M059J (cell line): ENCODE measurements at regions not wholly inside any gene's neighbourhood (a gene's known extent, or its start where the extent isn't known, plus 50 kb on each side); places are given as distances from the start of the nearest gene placed in this dataset.
"Not testable (repeated sequence)": the region's sequence is repeated elsewhere in the genome, so short reads cannot be mapped to it uniquely, and the experiment has no call there.

Experiments used
- DNase-seq: peaks from one replicate; pipeline ENCODE4 v3.0.0-alpha.2; 2012; ENCODE audit warnings: low read depth

- no peak for DNase-seq
Measured at GRCh38 chr6:112459758-112460304, 112.7 kb downstream of the RFPL4B start.

GRCh38 chr6:112464901-112465665 is 118.0 kb downstream of the RFPL4B start:
- peak; percentile 26 for DNase-seq

GRCh38 chr6:112466373-112467151 is 119.4 kb downstream of the RFPL4B start:
- peak; percentile 87 for DNase-seq

GRCh38 chr6:112468359-112468758 is 121.2 kb downstream of the RFPL4B start:
- DNase-seq = peak; percentile 91

GRCh38 chr6:112469306-112469705 is 122.2 kb downstream of the RFPL4B start:
- DNase-seq = no peak

DNA sequence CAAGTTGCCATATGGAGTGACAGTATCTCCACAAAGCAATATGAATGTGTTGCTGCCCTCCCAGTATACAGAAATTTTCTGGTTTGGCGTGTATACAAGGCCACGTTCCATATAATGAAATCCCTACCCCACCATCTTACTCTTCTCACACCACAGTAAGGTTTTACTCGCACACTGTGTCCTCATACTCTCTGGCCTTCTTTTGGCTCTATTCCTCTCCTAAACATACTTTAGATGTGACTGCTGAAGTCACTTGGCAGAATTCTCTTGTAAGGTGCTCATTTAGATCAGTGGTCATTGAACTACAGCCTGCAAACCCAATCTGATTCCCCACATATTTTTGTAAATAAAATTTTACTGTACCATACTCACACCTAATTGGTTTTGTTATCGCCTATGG is 123.2 kb downstream of the RFPL4B start:
- no peak for DNase-seq

GRCh38 chr6:112470950-112471349 is 123.8 kb downstream of the RFPL4B start:
- no peak for DNase-seq

DNA sequence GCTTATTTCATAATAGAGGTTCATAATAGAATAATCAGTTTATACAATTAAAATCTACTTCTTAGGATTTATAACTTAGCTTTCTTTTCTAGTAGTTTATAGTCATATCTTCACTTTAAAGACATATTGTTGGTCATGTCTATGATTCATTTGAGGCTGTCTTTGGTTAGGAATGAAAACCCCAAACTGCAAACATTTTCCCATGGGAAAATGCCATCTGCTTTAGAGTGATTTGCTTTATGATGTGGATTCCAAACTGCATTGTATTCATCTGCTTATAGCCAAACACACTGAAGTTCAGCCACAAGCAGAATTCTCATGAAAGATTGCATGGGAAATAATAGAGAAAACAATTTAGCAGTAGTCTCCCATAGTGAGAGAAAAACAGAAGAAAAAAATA is 128.0 kb downstream of the RFPL4B start:
- DNase-seq = peak; percentile 65

GRCh38 chr6:112477125-112477524 is 130.0 kb downstream of the RFPL4B start:
- no peak for DNase-seq

DNA sequence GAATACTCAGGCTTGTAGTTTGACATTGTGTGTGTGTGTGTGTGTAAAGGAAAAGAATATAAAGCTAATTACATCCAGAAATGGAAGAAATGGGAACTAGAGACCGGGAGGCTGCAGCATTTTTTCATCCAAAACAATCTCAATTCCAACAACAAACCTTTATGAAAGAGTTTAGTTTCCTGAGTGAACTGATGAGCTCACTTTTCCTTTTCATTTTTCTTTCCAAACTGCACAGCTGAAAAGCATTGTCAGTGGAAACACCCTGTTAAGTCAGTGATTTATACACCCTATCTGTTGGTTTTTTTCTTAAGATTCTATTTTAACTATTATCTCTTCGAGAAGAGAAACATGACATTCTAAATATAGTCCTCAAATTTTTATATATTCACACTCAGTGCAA is 130.9 kb downstream of the RFPL4B start:
- no peak for DNase-seq

GRCh38 chr6:112479975-112480374 is 132.8 kb downstream of the RFPL4B start:
- not testable (repeated sequence) for DNase-seq

GRCh38 chr6:112480553-112480952 is 133.4 kb downstream of the RFPL4B start:
- peak; percentile 80 for DNase-seq

DNA sequence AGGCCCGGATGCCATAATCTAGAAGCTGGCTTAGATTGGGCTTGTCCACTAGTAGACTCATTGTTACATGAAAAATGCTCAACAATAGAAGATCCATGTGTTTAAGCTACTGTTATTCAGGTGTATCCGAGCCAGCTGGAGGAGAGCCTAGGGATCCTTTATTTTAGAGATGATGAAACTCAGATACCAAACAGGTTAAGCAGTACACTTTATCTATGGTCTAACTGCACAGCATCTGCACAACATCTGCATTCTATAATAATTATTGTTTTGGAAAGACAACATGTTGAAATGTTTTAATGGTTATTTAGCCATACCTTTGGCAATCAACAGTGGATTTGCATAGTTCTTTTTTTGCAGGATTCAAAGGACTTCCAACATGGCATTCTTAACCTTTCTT is 134.1 kb downstream of the RFPL4B start:
- DNase-seq = no peak

DNA sequence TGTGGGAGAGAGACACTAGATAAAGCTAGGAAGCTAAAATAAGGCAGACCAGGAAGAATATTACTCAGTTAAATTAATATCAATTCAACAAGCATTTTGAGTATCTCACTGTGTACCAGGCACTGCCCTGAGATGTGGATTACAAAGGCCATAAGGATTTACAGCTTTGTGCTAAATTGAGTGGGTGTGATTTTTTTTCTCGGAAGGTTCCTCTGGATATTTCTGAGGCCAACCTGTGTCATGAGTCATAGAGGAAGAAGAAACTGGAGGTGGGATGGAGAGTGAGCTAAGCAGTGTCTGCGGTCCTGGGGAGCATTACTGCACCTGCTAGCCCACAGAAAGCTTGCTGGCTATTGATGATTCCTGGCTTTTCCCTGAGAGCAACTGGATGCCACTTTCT is 135.2 kb downstream of the RFPL4B start:
- no peak for DNase-seq

GRCh38 chr6:112485120-112485826 is 138.1 kb downstream of the RFPL4B start:
- DNase-seq = no peak

DNA sequence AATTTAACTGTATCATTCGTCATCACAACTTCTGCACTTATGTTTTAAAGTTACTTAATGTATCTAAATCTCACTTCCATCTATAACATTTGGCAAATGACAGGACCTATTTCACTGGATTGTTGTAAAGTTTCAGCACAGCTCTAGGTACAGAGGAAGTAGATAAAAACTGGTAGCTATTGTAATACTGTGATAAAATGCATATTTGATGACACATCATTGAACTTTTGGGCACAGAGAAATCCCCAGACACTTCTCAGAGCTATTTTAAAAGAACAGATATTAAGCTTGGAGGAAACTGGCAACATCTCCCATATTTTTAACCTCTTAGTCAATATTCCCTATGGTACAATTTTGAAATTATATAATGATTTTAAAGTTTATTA is 138.7 kb downstream of the RFPL4B start:
- no peak for DNase-seq

DNA sequence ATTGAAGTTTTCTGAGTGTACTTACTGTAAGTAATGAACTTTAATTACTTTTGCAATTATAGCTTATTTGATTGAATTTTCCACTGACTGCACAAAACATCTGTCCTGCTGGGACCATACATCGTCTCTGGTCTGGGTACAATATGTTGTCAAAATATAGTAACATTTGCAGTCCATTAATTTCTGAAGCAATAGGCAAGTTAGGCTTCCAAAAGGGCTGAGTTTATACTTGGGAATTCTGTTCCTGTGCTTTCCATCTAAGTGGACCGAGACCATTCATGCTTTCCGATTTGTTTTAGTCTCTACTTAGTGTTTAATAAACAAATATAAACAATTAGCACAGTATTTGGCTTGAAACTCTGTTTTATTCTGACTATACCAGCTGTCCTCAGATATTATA is 139.3 kb downstream of the RFPL4B start:
- DNase-seq = no peak

DNA sequence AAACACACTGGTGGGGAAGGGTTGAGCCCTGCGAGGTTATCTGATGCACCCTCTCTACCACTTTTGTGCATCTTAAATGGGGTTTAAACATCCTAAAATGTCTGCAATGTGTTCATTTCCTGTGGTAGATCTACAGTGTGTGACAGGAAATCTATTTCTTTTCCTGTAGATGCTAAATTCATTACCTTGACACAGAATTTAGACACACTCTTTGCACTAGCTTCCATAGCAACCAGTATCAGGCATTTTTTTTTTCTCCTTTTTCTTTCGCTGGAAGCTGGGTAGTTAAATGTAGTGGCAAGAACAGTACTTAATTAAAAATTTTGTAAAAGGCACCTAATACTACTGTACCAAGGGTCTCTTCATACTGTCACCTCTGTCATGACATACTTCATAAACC is 141.1 kb downstream of the RFPL4B start:
- DNase-seq = no peak

DNA sequence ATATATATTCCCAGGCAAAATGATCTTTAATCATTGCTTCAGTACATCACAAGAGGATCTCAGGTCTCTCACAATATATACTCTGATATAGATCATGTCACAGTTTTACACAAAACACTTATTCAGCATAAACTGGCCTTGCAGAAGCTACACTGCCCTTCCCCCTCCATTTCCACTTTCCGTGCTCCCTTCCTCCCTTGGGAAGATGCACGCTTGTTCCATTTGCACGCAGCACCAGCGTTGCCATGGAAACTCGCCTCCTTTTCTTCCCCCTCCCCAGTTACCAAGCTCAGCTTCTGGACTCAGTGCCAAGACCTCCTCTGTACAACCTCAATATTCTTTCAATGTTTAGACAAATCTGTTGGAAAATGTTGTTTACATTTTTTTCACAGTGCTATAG is 154.6 kb downstream of the RFPL4B start:
- DNase-seq = no peak

- DNase-seq = peak; percentile 50
Measured at GRCh38 chr6:112502351-112503090, 155.4 kb downstream of the RFPL4B start.

- DNase-seq = peak; percentile 20
Measured at GRCh38 chr6:112503091-112503596, 156.0 kb downstream of the RFPL4B start.
